Endodermal cell (in vitro differentiated cells): ENCODE measurements at regions not wholly inside any gene's neighbourhood (a gene's known extent, or its start where the extent isn't known, plus 50 kb on each side); places are given as distances from the start of the nearest gene placed in this dataset.
"Not testable (repeated sequence)": the region's sequence is repeated elsewhere in the genome, so short reads cannot be mapped to it uniquely, and the experiment has no call there.

Experiments
- DNase-seq: peaks from one replicate; pipeline ENCODE4 v3.0.0-alpha.2; 2017
- H3K27ac ChIP-seq: 2 replicates; pipeline ENCODE4 v1.5.1; 2013; ENCODE audit warnings: mild to moderate bottlenecking, low read depth, low read length, moderate library complexity
- H3K27me3 ChIP-seq: 2 replicates; pipeline ENCODE4 v1.6.1; 2013; ENCODE audit warnings: mild to moderate bottlenecking, low read length, moderate library complexity; ENCODE audit not compliant: insufficient read depth, control insufficient read depth, poor library complexity, severe bottlenecking
- H3K36me3 ChIP-seq: 2 replicates; pipeline ENCODE4 v1.7.0; 2013; ENCODE audit warnings: mild to moderate bottlenecking, low read length, moderate library complexity; ENCODE audit not compliant: control insufficient read depth, insufficient read depth
- H3K4me1 ChIP-seq: one replicate; pipeline ENCODE4 v1.7.0; 2013; ENCODE audit warnings: low read length; ENCODE audit not compliant: control insufficient read depth, insufficient read depth
- H3K4me3 ChIP-seq: 2 replicates; pipeline ENCODE4 v1.5.1; 2013; ENCODE audit warnings: mild to moderate bottlenecking, low read length, moderate library complexity
- H3K9ac ChIP-seq: 2 replicates; pipeline ENCODE4 v1.6.1; 2013; ENCODE audit warnings: mild to moderate bottlenecking, low read length, moderate library complexity; ENCODE audit not compliant: poor library complexity, severe bottlenecking; ENCODE audit errors: extremely low read depth
- H3K9me3 ChIP-seq: 2 replicates; pipeline ENCODE4 v1.6.1; 2013; ENCODE audit warnings: mild to moderate bottlenecking, low read length, moderate library complexity; ENCODE audit not compliant: control insufficient read depth
- H3K27ac Mint-ChIP-seq: 2 replicates; pipeline ENCODE4 v1.8.0; 2020; ENCODE audit warnings: mixed read lengths
- H3K27me3 Mint-ChIP-seq: 2 replicates; pipeline ENCODE4 v1.8.0; 2021; ENCODE audit warnings: mild to moderate bottlenecking, mixed read lengths; ENCODE audit not compliant: insufficient read depth
- H3K36me3 Mint-ChIP-seq: 2 replicates; pipeline ENCODE4 v1.8.0; 2020; ENCODE audit warnings: low read depth, mixed read lengths
- H3K4me1 Mint-ChIP-seq: 2 replicates; pipeline ENCODE4 v1.8.0; 2020; ENCODE audit warnings: mixed read lengths
- H3K4me3 Mint-ChIP-seq: 2 replicates; pipeline ENCODE4 v1.8.0; 2020; ENCODE audit warnings: mild to moderate bottlenecking, moderate library complexity, mixed read lengths
- H3K9me3 Mint-ChIP-seq: 2 replicates; pipeline ENCODE4 v1.8.0; 2020; ENCODE audit warnings: mild to moderate bottlenecking, mixed read lengths
- CTCF ChIP-seq: fragments of 200-600 bp; sonication (generic); conservative IDR thresholded peaks from 2 replicates; pipeline ENCODE4 v1.5.0; 2021; ENCODE audit warnings: antibody characterized with exemption, mild to moderate bottlenecking
- WGBS, 2 experiments: methylation state at CpG; one replicate each; pipeline versions ENCODE4 v1.1.5 to v1.1.7; 2013; ENCODE audit warnings: missing lambda C conversion rate in 2 of 2, mixed read lengths in 1 of 2; ENCODE audit not compliant: insufficient coverage in 1 of 2, insufficient read length in 1 of 2; 5-methylcytosine and 5-hydroxymethylcytosine counted together

GRCh38 chr12:11497995-11498394, 102.6 kb upstream of the PRB2 start:
- no peaks in the 10 kb centered on the region for H3K36me3 Mint-ChIP-seq
- Histone ChIP-seq H3K9ac (no peak overlapping the region), H3K36me3 (no peaks in the 10 kb centered on the region), H3K9me3 (no peaks in the 10 kb centered on the region), H3K4me1 (no peaks in the 10 kb centered on the region), H3K4me3 (no peak overlapping the region), H3K27me3 (peaks cover 48% of the 10 kb centered on the region), H3K27ac (no peak overlapping the region)
- H3K9me3 Mint-ChIP-seq, result no peaks in the 10 kb centered on the region
- TF ChIP-seq CTCF, result no peak
- no peak overlapping the region for H3K4me3 Mint-ChIP-seq
- 89 to 90% methylated on average over 3 to 4 of the region's 4 CpGs for WGBS, 2 experiments
- H3K4me1 Mint-ChIP-seq, result peaks cover 6% of the 10 kb centered on the region
- DNase-seq, result no peak
- H3K27me3 Mint-ChIP-seq, result peaks cover 55% of the 10 kb centered on the region
- no peak overlapping the region for H3K27ac Mint-ChIP-seq

- not testable (repeated sequence) for H3K9me3 Mint-ChIP-seq, H3K4me3 Mint-ChIP-seq, H3K27ac Mint-ChIP-seq, H3K4me3 ChIP-seq, H3K9me3 ChIP-seq, H3K36me3 ChIP-seq, H3K9ac ChIP-seq, H3K27ac ChIP-seq, H3K4me1 Mint-ChIP-seq, H3K4me1 ChIP-seq, H3K36me3 Mint-ChIP-seq
- H3K27me3 Mint-ChIP-seq, result peaks cover 58% of the 10 kb centered on the region
- peak; percentile 79 for TF ChIP-seq CTCF
- 58 to 88% methylated on average over 1 to 3 of the region's 3 CpGs for WGBS, 2 experiments
- H3K27me3 ChIP-seq, result peaks cover 54% of the 10 kb centered on the region
- DNase-seq, result peak; percentile 77
Measured at GRCh38 chr12:11498574-11498973, 103.2 kb upstream of the PRB2 start.

- no peak for DNase-seq
- Histone ChIP-seq H3K27ac (no peak overlapping the region), H3K9me3 (no peaks in the 10 kb centered on the region), H3K4me1 (no peaks in the 10 kb centered on the region), H3K9ac (no peak overlapping the region), H3K36me3 (no peaks in the 10 kb centered on the region), H3K4me3 (peak overlapping the region; percentile 62), H3K27me3 (peaks cover 66% of the 10 kb centered on the region)
- TF ChIP-seq CTCF, result peak; percentile 38
- peak overlapping the region; percentile 32 for H3K4me3 Mint-ChIP-seq
- WGBS, 2 experiments, result 67 to 92% methylated on average over 7 to 11 of the region's 11 CpGs
- H3K4me1 Mint-ChIP-seq, result peaks cover 6% of the 10 kb centered on the region
- H3K9me3 Mint-ChIP-seq, result no peaks in the 10 kb centered on the region
- H3K27me3 Mint-ChIP-seq, result peaks cover 69% of the 10 kb centered on the region
- H3K36me3 Mint-ChIP-seq, result no peaks in the 10 kb centered on the region
- H3K27ac Mint-ChIP-seq, result no peak overlapping the region
Measured at GRCh38 chr12:11499806-11500187, 104.4 kb upstream of the PRB2 start.
